HL-60 (cell line): ENCODE measurements at regions not wholly inside any gene's neighbourhood (a gene's known extent, or its start where the extent isn't known, plus 50 kb on each side); places are given as distances from the start of the nearest gene placed in this dataset.
"Not testable (repeated sequence)": the region's sequence is repeated elsewhere in the genome, so short reads cannot be mapped to it uniquely, and the experiment has no call there.

Experiments
- DNase-seq, 2 experiments: peaks; one replicate each; pipeline ENCODE4 v3.0.0-alpha.2; 2010 to 2020; ENCODE audit warnings: low read depth in 1 of 2, low spot score in 1 of 2
- H3K27ac ChIP-seq: fragments of 250-450 bp; sonication (Bioruptor Pico); replicated peaks from 2 replicates; pipeline ENCODE4 v1.5.1; 2020; ENCODE audit warnings: mild to moderate bottlenecking, moderate library complexity
- H3K27me3 ChIP-seq: fragments of 250-450 bp; sonication (Bioruptor Pico); 2 replicates; pipeline ENCODE4 v1.5.1; 2021; ENCODE audit warnings: mild to moderate bottlenecking, moderate library complexity; ENCODE audit not compliant: insufficient read depth, poor library complexity, severe bottlenecking
- H3K4me3 ChIP-seq: replicated peaks from 2 replicates; pipeline ENCODE4 v1.5.1; 2011; ENCODE audit warnings: mild to moderate bottlenecking, control low read depth, low read length; ENCODE audit not compliant: insufficient read depth
- GABPA ChIP-seq: IDR thresholded peaks from 2 replicates; pipeline ENCODE4 v1.6.1; 2012; ENCODE audit warnings: low read depth
- POLR2AphosphoS5 ChIP-seq: IDR thresholded peaks from 2 replicates; pipeline ENCODE4 v1.6.1; 2012; ENCODE audit warnings: low read depth
- SPI1 ChIP-seq: IDR thresholded peaks from 2 replicates; pipeline ENCODE4 v1.6.1; 2012; ENCODE audit warnings: low read depth, mild to moderate bottlenecking, borderline replicate concordance
- TF ChIP-seq, protein P1 (sequence below): IDR thresholded peaks from 2 replicates; pipeline ENCODE4 v1.6.1; 2012; ENCODE audit warnings: low read depth; ENCODE audit not compliant: insufficient replicate concordance
- TF ChIP-seq, protein P2 (sequence below): IDR thresholded peaks from one replicate; pipeline ENCODE4 v1.5.1; 2011; ENCODE audit warnings: low read length, control low read depth, inconsistent platforms; ENCODE audit not compliant: insufficient read depth

GRCh38 chr12:47407463-47408129, 298.2 kb downstream of the RPAP3 start:
- no peak overlapping the region for H3K27ac ChIP-seq
- no peak for DNase-seq
- TF ChIP-seq, protein P1, sequence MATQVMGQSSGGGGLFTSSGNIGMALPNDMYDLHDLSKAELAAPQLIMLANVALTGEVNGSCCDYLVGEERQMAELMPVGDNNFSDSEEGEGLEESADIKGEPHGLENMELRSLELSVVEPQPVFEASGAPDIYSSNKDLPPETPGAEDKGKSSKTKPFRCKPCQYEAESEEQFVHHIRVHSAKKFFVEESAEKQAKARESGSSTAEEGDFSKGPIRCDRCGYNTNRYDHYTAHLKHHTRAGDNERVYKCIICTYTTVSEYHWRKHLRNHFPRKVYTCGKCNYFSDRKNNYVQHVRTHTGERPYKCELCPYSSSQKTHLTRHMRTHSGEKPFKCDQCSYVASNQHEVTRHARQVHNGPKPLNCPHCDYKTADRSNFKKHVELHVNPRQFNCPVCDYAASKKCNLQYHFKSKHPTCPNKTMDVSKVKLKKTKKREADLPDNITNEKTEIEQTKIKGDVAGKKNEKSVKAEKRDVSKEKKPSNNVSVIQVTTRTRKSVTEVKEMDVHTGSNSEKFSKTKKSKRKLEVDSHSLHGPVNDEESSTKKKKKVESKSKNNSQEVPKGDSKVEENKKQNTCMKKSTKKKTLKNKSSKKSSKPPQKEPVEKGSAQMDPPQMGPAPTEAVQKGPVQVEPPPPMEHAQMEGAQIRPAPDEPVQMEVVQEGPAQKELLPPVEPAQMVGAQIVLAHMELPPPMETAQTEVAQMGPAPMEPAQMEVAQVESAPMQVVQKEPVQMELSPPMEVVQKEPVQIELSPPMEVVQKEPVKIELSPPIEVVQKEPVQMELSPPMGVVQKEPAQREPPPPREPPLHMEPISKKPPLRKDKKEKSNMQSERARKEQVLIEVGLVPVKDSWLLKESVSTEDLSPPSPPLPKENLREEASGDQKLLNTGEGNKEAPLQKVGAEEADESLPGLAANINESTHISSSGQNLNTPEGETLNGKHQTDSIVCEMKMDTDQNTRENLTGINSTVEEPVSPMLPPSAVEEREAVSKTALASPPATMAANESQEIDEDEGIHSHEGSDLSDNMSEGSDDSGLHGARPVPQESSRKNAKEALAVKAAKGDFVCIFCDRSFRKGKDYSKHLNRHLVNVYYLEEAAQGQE, result no peak
- no peak for TF ChIP-seq SPI1
- TF ChIP-seq GABPA, result no peak
- TF ChIP-seq, protein P2, sequence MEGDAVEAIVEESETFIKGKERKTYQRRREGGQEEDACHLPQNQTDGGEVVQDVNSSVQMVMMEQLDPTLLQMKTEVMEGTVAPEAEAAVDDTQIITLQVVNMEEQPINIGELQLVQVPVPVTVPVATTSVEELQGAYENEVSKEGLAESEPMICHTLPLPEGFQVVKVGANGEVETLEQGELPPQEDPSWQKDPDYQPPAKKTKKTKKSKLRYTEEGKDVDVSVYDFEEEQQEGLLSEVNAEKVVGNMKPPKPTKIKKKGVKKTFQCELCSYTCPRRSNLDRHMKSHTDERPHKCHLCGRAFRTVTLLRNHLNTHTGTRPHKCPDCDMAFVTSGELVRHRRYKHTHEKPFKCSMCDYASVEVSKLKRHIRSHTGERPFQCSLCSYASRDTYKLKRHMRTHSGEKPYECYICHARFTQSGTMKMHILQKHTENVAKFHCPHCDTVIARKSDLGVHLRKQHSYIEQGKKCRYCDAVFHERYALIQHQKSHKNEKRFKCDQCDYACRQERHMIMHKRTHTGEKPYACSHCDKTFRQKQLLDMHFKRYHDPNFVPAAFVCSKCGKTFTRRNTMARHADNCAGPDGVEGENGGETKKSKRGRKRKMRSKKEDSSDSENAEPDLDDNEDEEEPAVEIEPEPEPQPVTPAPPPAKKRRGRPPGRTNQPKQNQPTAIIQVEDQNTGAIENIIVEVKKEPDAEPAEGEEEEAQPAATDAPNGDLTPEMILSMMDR, result no peak
- TF ChIP-seq POLR2AphosphoS5, result no peak
- H3K27me3 ChIP-seq, result no peaks in the 10 kb centered on the region
- no peak overlapping the region for H3K4me3 ChIP-seq

DNA sequence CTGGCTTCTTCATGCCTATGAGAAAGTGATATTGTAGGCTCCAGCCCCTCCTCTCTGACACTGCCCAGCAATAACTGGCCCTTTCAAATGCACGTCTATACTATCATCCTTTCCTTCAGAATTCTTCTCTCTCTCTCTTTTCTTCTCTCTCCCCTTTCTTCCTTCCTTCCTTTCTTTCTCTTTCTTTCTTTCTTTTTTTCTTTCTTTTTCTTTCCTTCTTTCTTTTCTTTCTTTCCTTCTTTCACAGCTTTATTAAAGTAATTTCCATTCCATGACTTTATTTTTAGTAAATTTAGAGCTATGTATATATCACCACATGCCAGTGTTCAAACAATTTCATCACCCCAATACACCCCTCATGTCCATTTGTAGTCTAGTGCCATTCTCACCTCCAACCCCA, 302.1 kb downstream of the RPAP3 start:
- Histone ChIP-seq H3K4me3 (no peak overlapping the region), H3K27me3 (no peaks in the 10 kb centered on the region), H3K27ac (no peak overlapping the region)
- TF ChIP-seq, protein P1, result no peak
- TF ChIP-seq SPI1, result no peak
- TF ChIP-seq GABPA, result no peak
- TF ChIP-seq, protein P2, result no peak
- TF ChIP-seq POLR2AphosphoS5, result no peak
- DNase-seq, result no peak

- not testable (repeated sequence) for H3K4me3 ChIP-seq, H3K27ac ChIP-seq, H3K27me3 ChIP-seq
- TF ChIP-seq SPI1, result peak; percentile 96
- DNase-seq, result peak; percentile 14 to 64
These were observed 304.6 kb downstream of the RPAP3 start for GRCh38 chr12:47401196-47401595.

DNA sequence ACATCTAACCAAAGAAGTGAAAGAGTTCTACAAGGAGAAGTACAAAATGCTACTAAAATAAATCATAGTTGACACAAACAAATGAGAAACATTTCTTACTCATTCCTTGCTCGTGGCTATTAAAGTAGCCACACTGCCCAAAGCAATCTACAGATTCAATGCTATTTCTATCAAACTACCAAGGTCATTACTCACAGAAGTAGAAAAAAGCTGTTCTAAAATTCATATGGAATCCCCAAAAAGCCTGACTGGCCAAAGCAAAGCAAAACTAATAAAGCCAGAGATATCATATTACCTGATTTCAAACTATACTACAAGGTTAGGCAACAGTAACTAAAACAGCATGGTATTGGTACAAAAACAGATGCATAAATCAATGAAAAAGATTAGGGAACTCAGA, 305.6 kb downstream of the RPAP3 start:
- TF ChIP-seq, protein P1, result no peak
- TF ChIP-seq, protein P2, result no peak
- no peak for TF ChIP-seq GABPA
- no peak for TF ChIP-seq POLR2AphosphoS5
- no peak for TF ChIP-seq SPI1
- DNase-seq, result no peak
- Histone ChIP-seq H3K27ac (no peak overlapping the region), H3K4me3 (no peak overlapping the region), H3K27me3 (no peaks in the 10 kb centered on the region)
